ENCODE measurements at regions not wholly inside any gene's neighbourhood (a gene's known extent, or its start where the extent isn't known, plus 50 kb on each side); places are given as distances from the start of the nearest gene placed in this dataset.

DNA sequence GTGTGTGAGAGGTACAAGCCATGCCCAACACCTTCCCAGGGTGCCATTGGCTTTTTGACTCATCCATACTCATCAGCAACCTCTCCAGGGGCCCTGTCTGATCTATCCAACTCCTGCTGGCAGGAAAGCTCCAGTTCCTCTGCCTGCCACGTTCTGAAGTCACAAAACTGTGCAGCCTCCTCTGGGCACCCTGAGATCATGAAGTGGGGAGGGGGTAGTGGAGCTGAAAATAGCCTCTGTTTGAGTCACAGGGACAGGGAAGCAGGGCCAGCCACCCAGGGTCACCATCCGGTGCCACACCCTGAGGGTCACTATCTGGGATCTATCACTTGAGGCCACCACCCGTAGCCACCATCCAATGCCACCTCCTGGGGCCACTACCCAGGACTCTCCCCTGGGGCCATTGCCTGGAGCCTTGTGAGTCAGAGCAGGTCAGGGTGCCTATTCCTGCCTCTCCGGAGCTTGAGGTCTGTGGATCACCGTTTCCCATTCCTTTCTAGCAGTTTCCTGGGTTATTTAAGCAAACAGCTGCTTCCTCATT lies 172.1 kb downstream of the NUFIP1 start:
- TF ChIP-seq, protein P1, sequence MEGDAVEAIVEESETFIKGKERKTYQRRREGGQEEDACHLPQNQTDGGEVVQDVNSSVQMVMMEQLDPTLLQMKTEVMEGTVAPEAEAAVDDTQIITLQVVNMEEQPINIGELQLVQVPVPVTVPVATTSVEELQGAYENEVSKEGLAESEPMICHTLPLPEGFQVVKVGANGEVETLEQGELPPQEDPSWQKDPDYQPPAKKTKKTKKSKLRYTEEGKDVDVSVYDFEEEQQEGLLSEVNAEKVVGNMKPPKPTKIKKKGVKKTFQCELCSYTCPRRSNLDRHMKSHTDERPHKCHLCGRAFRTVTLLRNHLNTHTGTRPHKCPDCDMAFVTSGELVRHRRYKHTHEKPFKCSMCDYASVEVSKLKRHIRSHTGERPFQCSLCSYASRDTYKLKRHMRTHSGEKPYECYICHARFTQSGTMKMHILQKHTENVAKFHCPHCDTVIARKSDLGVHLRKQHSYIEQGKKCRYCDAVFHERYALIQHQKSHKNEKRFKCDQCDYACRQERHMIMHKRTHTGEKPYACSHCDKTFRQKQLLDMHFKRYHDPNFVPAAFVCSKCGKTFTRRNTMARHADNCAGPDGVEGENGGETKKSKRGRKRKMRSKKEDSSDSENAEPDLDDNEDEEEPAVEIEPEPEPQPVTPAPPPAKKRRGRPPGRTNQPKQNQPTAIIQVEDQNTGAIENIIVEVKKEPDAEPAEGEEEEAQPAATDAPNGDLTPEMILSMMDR (conservative IDR thresholded peaks at IDR 0.05; ENCODE audit: low read depth, low read length), result no peak
- no peak for TF ChIP-seq EZH2phosphoT487 (IDR thresholded peaks at IDR 0.05; ENCODE audit: borderline replicate concordance, low read length)

Data from PC-3 (cell line).